GM18858 (cell line): ENCODE measurements at regions not wholly inside any gene's neighbourhood (a gene's known extent, or its start where the extent isn't known, plus 50 kb on each side); places are given as distances from the start of the nearest gene placed in this dataset.

Experiments
- ATAC-seq: cut with Tn5 transposase; IDR thresholded peaks from one replicate; pipeline ENCODE4 v1.9.1; 2021; ENCODE audit not compliant: unreplicated experiment

- ATAC-seq, result no peak
Observed at GRCh38 chr13:64869539-64869938, 2360.6 kb downstream of the PCDH9 start.

GRCh38 chr13:64867856-64868255 is 2362.3 kb downstream of the PCDH9 start:
- no peak for ATAC-seq

GRCh38 chr13:64866331-64866730 is 2363.8 kb downstream of the PCDH9 start:
- no peak for ATAC-seq

- ATAC-seq, result no peak
Observed at GRCh38 chr13:64855506-64855905, 2374.6 kb downstream of the PCDH9 start.

GRCh38 chr13:64850017-64850416 is 2380.1 kb downstream of the PCDH9 start:
- no peak for ATAC-seq

GRCh38 chr13:64849196-64849595 is 2380.9 kb downstream of the PCDH9 start:
- no peak for ATAC-seq

- no peak for ATAC-seq
Observed at GRCh38 chr13:64847767-64848166, 2382.4 kb downstream of the PCDH9 start.

GRCh38 chr13:64845110-64845509 is 2385.0 kb downstream of the PCDH9 start:
- no peak for ATAC-seq

GRCh38 chr13:64819081-64819480 is 2411.1 kb downstream of the PCDH9 start:
- ATAC-seq, result no peak

- no peak for ATAC-seq
Observed at GRCh38 chr13:64817691-64818090, 2412.4 kb downstream of the PCDH9 start.

- ATAC-seq, result no peak
Observed at GRCh38 chr13:64810750-64811149, 2419.4 kb downstream of the PCDH9 start.

- no peak for ATAC-seq
Observed at GRCh38 chr13:64808704-64809103, 2421.4 kb downstream of the PCDH9 start.

GRCh38 chr13:64801768-64802167 is 2428.4 kb downstream of the PCDH9 start:
- no peak for ATAC-seq

- ATAC-seq, result no peak
Observed at GRCh38 chr13:64798422-64798821, 2431.7 kb downstream of the PCDH9 start.

GRCh38 chr13:64793592-64793991 is 2436.5 kb downstream of the PCDH9 start:
- no peak for ATAC-seq

- ATAC-seq, result no peak
Observed at GRCh38 chr13:64793131-64793530, 2437.0 kb downstream of the PCDH9 start.

GRCh38 chr13:64791373-64791772 is 2438.8 kb downstream of the PCDH9 start:
- ATAC-seq, result no peak

- ATAC-seq, result no peak
Observed at GRCh38 chr13:64782466-64782865, 2447.7 kb downstream of the PCDH9 start.

- ATAC-seq, result no peak
Observed at GRCh38 chr13:64778002-64778401, 2452.1 kb downstream of the PCDH9 start.

GRCh38 chr13:64774915-64775314 is 2455.2 kb downstream of the PCDH9 start:
- ATAC-seq, result no peak

GRCh38 chr13:64770743-64771142 is 2459.4 kb downstream of the PCDH9 start:
- ATAC-seq, result no peak

- no peak for ATAC-seq
Observed at GRCh38 chr13:64767054-64767453, 2463.1 kb downstream of the PCDH9 start.

- no peak for ATAC-seq
Observed at GRCh38 chr13:64765636-64766035, 2464.5 kb downstream of the PCDH9 start.
